Stimulated activated naive B cell treated with anti-CD40 and anti-IgM and Interleukin-4, amounts not matched to agents 10 μg/mL and 1 μg/mL and 100 μg/mL, for 72 hours (primary cell): ENCODE measurements at regions not wholly inside any gene's neighbourhood (a gene's known extent, or its start where the extent isn't known, plus 50 kb on each side); places are given as distances from the start of the nearest gene placed in this dataset.

Source experiments
- ATAC-seq, 2 donors: fragments of 150-1000 bp; cut with Tn5 transposase; replicated peaks; 2 replicates each; pipeline ENCODE4 v1.10.0; 2021; ENCODE audit warnings: moderate library complexity in 1 of 2
- DNase-seq: peaks from one replicate; pipeline ENCODE4 v3.0.0; 2021
- H3K27ac Mint-ChIP-seq: one replicate; pipeline ENCODE4 v1.8.0; 2022; ENCODE audit warnings: mild to moderate bottlenecking, mixed read lengths
- H3K27me3 Mint-ChIP-seq, 2 donors: one replicate each; pipeline ENCODE4 v1.8.0; 2022; ENCODE audit warnings: mixed read lengths in 2 of 2
- H3K36me3 Mint-ChIP-seq, 2 donors: one replicate each; pipeline ENCODE4 v1.8.0; 2022; ENCODE audit warnings: mixed read lengths in 2 of 2, mild to moderate bottlenecking in 1 of 2
- H3K4me1 Mint-ChIP-seq, 2 donors: one replicate each; pipeline ENCODE4 v1.8.0; 2022; ENCODE audit warnings: mixed read lengths in 2 of 2, mild to moderate bottlenecking in 1 of 2
- H3K4me3 Mint-ChIP-seq, 2 donors: one replicate each; pipeline ENCODE4 v1.8.0; 2022; ENCODE audit warnings: mild to moderate bottlenecking in 2 of 2, mixed read lengths in 2 of 2, moderate library complexity in 1 of 2
- H3K9me3 Mint-ChIP-seq, 2 donors: one replicate each; pipeline ENCODE4 v1.8.0; 2022; ENCODE audit warnings: mixed read lengths in 2 of 2, mild to moderate bottlenecking in 1 of 2

DNA sequence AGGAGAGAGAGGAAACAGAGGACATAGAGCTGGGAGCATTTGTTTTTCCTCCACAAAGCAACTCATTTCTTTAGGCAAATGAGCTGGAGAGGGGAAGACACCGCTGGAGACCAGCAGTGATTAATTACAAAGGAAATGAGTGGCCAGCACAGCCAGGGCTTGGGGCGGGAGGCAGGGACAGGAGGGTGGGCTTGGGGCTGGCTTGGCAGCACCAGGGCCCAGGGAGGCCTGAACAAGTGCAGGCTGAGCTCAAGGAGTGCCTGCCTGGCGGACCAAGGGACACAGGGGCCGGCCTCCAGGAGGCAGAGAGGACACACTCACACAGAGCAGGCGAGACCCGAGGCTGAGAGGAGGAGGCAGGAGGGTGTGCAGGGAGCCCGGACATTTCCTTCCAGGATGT is 149.0 kb upstream of the UNC5B start:
- Mint-ChIP-seq H3K27me3 (peaks cover 0 to 6% of the 10 kb centered on the region in 2 donors), H3K4me3 (no peak overlapping the region), H3K9me3 (no peaks in the 10 kb centered on the region), H3K4me1 (no peaks in the 10 kb centered on the region), H3K36me3 (no peaks in the 10 kb centered on the region), H3K27ac (no peak overlapping the region)
- DNase-seq (no peak), ATAC-seq (no peak)

DNA sequence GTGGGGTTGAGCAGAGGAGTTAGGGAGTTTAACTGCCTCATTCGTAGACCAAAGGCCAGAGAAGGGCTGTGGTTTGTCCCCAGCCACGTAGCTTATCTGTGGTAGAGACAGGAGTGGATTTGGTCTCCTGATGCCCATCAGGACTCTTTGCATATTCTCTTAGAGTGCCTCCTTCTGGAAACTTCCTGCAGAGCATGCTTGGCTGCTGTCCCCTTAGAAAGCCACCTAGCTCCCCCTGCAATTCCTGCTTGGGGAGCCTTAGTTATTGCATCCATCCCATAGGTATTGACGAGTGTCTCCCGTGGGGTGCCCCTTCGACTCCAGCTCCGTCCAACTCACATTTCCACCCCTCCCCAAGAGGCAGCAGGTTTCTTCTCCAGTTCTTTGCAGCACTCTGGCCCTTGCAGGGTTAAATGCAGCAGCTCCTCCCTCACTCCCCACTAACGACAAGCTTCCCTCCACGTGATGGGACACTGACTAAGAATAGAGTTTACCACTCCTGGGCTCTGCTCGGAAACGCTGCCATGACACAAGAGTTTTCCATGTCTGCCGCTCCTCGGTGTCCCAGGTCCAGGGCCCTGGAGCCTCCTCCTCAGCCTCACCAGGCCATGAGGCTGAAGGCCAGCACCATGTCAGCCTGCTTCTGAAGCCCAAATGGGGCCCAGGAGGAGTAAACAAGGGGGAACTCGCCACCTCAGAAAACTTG is 147.8 kb upstream of the UNC5B start:
- Mint-ChIP-seq H3K36me3 (no peaks in the 10 kb centered on the region), H3K4me1 (no peaks in the 10 kb centered on the region), H3K9me3 (no peaks in the 10 kb centered on the region), H3K27me3 (peaks cover 0 to 6% of the 10 kb centered on the region in 2 donors), H3K27ac (no peak overlapping the region), H3K4me3 (no peak overlapping the region)
- ATAC-seq (no peak), DNase-seq (no peak)

DNA sequence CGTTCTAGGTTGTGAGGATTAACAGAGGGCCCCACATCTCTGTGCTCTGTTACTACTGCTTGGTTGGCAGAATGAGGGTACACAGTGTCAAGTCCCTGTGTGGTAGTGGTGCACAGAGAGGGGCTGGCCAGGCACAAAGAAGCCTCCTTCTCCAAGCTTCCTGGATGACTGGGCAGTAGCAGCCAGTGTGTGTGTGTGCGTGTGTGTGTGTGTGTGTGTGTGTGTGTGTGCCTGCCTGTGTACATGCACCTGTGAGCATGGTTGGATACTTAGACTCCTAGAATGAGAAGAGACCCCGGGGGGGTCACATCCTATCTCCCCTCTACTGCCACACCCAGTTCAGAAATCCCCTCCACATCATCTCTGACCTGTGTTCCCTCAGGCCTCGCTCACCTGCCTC is 146.7 kb upstream of the UNC5B start:
- Mint-ChIP-seq H3K36me3 (no peaks in the 10 kb centered on the region), H3K4me3 (no peak overlapping the region), H3K4me1 (no peaks in the 10 kb centered on the region), H3K9me3 (no peaks in the 10 kb centered on the region), H3K27me3 (peaks cover 0 to 6% of the 10 kb centered on the region in 2 donors), H3K27ac (no peak overlapping the region)
- no peak for ATAC-seq
- no peak for DNase-seq

DNA sequence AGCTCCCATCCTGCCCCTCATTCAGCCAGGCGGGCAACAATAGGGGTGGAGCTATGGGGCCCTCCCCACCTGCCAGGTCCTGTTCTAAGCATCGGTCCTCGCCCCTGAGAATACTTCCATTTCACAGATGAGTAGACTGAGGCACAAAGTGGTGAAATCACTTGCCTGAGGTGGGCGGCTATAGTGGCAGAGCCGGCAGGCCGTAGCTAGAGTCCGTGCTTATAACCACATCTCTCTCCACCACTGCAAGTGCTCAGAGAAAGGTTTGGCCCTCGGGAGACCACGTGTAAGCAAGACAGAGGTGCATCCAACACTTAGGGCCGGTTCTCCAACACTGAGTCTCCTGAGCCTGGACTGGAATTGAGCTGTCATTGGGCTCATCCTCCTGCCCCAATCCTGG is 145.8 kb upstream of the UNC5B start:
- H3K4me1 Mint-ChIP-seq: no peaks in the 10 kb centered on the region
- no peak for ATAC-seq
- H3K36me3 Mint-ChIP-seq: no peaks in the 10 kb centered on the region

DNA sequence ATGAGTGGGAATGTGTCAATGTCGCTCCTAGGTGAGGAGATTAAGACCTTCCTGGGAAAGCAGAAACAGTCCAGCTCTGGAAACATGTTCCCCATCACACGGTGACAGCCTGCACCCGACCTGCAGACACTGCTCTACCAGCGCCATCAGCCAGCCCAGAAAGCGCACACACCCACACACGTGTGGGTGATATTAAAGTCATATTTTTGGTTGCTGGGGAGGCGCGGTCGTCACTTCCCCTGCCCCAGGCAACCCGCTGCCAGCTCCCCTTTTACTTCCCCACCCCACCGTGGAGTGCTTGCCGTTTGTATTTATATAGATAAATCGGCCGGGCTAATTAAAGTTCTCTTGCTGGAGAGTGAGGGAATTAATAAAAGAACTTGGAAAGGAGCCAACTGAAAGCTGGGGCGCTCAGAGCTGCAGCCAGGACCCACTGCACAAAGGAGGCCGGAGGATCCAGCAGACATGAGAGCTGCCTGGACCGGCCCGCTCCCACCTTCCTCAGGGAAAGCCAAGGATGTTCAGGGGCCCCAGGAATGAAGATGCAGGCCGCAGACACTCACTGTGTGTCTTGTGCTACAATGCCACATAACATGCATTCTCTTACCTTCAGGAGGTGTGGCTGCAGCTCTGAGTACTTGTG is 145.2 kb upstream of the UNC5B start:
- H3K4me3 Mint-ChIP-seq: no peak overlapping the region
- no peaks in the 10 kb centered on the region for H3K4me1 Mint-ChIP-seq
- no peak for ATAC-seq
- DNase-seq: no peak
- no peak overlapping the region for H3K27ac Mint-ChIP-seq
- peaks cover 0 to 13% of the 10 kb centered on the region in 2 donors for H3K27me3 Mint-ChIP-seq
- H3K36me3 Mint-ChIP-seq: no peaks in the 10 kb centered on the region
- H3K9me3 Mint-ChIP-seq: no peaks in the 10 kb centered on the region

More for the DNA sequence above, 145.8 kb upstream of the UNC5B start:
- Mint-ChIP-seq H3K27me3 (peaks cover 0 to 13% of the 10 kb centered on the region in 2 donors), H3K9me3 (no peaks in the 10 kb centered on the region), H3K4me3 (no peak overlapping the region), H3K27ac (no peak overlapping the region)
- DNase-seq: no peak

DNA sequence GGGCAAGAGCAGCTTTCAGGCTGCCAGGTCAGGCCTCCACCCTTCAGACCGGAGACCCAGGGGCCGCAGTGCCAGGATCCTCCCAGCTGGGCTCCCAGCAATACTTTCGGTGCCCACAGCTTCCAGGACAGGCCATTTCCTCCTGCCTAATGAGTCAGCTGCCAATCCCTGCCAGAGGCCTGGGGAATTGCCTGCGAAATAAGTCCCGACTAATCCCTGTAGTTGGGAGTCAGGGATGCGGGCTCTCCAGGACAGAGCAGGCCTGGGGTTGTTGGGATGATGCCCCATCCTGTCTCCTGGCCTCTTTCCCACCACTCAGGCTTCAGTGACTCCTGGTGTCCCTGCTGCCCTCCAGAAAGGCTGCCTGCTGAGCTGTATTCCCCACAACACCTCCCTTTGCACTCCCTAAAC is 143.5 kb upstream of the UNC5B start:
- no peaks in the 10 kb centered on the region for H3K36me3 Mint-ChIP-seq
- H3K4me1 Mint-ChIP-seq: no peaks in the 10 kb centered on the region
- H3K9me3 Mint-ChIP-seq: no peaks in the 10 kb centered on the region
- ATAC-seq: no peak
- DNase-seq: no peak
- no peak overlapping the region for H3K27ac Mint-ChIP-seq
- peaks cover 0 to 9% of the 10 kb centered on the region in 2 donors for H3K27me3 Mint-ChIP-seq
- H3K4me3 Mint-ChIP-seq: no peak overlapping the region

DNA sequence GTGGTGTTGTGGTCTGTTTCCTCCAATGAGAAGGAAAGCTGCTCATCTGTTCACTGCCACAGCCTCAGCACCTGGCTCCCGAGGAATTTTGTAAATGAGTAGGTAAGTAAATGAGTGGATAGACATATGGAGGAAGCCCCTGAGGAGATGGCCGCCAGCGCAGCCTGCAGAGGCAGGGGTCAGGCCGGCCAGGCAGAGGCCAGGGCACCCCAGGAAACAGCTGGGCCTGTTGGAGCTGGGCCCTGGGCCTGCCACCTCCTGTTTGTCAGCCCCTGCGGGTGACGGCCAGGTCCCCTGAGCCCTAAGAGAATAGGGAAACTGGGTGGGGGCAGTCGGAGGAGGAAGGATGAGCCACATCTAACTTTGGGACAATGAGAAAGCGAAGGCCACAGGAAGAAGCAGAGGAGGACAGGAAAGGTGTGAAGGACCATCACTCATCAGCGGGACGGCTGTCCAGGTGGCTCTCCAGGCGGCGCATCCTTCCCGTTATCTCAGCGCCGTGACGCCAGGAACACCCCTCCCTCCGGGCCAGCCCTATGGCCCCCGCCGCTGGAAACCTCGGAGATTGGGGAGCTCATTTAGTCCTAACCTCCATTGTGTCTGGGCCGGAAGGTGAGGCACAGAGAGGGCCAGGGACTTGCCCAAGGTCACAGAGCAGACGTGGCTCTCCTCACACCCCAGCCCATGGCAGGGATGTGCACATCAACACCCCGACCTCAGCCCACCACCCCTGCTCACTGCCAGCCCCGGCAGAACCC is 142.3 kb upstream of the UNC5B start:
- DNase-seq: no peak
- H3K4me3 Mint-ChIP-seq: no peak overlapping the region
- ATAC-seq: no peak
- no peaks in the 10 kb centered on the region for H3K36me3 Mint-ChIP-seq
- no peaks in the 10 kb centered on the region for H3K9me3 Mint-ChIP-seq
- no peaks in the 10 kb centered on the region for H3K4me1 Mint-ChIP-seq
- peaks cover 0 to 7% of the 10 kb centered on the region in 2 donors for H3K27me3 Mint-ChIP-seq
- H3K27ac Mint-ChIP-seq: no peak overlapping the region

DNA sequence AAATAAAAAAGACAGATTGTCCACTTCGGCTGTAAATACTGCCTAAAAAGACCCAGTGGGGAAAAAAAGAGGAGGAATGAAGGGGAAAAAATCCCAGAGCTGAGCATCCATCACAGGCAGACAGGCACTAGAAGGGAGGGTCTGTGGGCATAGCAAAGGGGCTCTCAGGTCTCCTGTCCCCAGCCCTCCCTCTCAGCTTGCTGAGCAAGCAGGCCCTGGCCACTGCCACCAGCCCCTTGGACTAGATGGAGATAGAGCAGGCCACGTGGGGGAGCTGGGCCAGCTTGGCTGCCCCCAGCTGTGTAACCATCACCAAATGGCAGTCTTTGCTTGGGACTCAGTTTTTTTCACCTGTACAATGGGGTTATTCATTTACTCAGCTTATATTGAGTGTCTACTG is 141.6 kb upstream of the UNC5B start:
- Mint-ChIP-seq H3K9me3 (no peaks in the 10 kb centered on the region), H3K4me3 (no peak overlapping the region), H3K27ac (no peak overlapping the region), H3K4me1 (no peaks in the 10 kb centered on the region), H3K36me3 (no peaks in the 10 kb centered on the region), H3K27me3 (peaks cover 0 to 7% of the 10 kb centered on the region in 2 donors)
- DNase-seq (no peak), ATAC-seq (no peak)

DNA sequence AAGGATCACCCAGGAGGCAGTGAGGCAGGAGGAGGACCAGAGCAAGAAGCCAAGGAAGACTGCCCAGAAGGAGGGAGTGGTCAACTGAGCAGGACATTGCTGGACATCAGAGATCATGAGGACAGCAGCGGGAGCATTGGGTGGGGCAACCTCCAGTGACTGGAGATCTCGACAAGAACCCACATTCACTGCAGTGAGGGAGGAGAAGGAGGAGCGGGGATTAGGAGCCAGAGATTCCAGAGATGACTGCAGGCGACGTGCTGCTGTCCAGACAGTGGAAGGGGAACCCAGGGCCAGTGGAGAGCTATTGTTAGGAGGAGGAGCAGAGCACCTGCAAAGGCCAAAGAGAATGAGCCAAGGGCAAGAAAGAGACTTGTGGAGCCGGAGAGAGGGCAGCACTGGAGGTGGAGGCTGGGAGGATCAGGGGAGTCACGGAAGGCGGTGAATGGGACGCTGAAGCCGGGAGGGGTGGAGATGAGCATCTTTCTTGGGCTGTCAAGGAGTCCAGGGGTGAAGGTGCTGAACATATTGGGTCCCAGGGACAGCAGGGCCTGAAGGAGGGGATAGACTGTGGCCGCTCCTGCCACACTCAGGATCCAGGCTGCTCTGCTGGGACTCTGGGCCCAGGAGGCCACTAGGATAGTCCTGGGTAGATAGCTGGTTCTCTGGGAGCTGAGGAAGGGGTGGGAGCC is 140.1 kb upstream of the UNC5B start:
- ATAC-seq (no peak), DNase-seq (no peak)
- Mint-ChIP-seq H3K9me3 (no peaks in the 10 kb centered on the region), H3K36me3 (no peaks in the 10 kb centered on the region), H3K27ac (no peak overlapping the region), H3K4me1 (peaks cover 0 to 6% of the 10 kb centered on the region in 2 donors), H3K27me3 (peaks cover 0 to 7% of the 10 kb centered on the region in 2 donors), H3K4me3 (no peak overlapping the region)

DNA sequence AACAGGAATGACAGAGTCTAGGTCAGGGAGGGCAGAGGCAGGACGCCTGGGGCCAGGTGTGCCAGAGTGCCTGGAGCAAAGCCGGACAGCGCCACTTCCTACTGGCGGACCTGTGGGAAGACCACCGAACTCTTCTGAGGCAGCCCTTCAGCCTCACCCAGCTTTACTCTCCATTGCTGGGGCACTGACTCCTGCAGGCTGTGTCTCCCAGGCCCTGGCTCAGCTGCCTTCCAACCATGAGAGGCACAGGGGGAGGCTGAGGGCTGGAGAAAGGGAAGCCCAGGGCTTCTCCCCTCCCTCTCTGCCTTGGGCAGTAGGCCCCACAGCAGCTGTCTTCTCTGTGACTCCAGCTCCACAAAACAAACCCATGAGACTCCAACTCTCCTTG is 139.6 kb upstream of the UNC5B start:
- ATAC-seq: no peak
- H3K27ac Mint-ChIP-seq: no peak overlapping the region
- H3K9me3 Mint-ChIP-seq: no peaks in the 10 kb centered on the region
- DNase-seq: no peak
- H3K36me3 Mint-ChIP-seq: no peaks in the 10 kb centered on the region
- H3K4me1 Mint-ChIP-seq: peaks cover 0 to 6% of the 10 kb centered on the region in 2 donors
- no peak overlapping the region for H3K4me3 Mint-ChIP-seq
- H3K27me3 Mint-ChIP-seq: peaks cover 0 to 7% of the 10 kb centered on the region in 2 donors

DNA sequence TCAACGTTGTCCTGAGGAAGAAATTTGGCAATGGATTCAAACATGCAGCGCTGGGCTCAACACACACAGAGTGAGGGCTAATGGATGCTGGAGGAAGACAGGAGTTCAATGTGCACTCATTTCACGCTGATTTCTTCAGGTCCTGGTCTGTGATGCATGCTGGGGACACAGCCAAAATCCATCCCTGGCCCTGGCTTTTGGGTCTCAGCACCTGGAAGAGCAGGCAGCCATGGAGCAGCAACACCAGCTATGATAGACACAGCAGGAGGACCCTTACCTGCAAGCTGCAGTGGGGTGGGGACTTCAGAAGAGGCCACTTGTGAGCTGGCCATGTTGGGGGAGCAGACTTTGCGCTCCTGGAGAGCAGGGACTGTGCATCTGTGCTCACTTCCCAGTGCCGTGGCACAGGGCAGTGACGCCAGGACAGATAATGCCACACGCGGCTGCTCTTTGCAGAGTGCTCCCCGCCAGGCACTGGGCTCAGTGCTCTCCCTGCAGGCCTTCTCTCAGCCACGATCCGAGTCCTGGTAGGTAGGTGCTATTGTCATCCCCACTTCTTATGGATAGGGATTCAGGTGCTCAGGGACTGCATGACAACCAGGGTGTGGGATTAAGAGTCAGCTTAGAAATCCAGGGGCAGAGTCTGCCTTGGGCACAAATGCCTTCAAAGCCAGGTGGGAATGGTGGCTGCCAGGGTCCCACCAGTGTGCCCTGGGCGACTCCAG is 138.8 kb upstream of the UNC5B start:
- DNase-seq (no peak), ATAC-seq (no peak)
- H3K9me3 Mint-ChIP-seq: no peaks in the 10 kb centered on the region
- no peaks in the 10 kb centered on the region for H3K36me3 Mint-ChIP-seq
- peaks cover 0 to 6% of the 10 kb centered on the region in 2 donors for H3K4me1 Mint-ChIP-seq
- H3K4me3 Mint-ChIP-seq: no peak overlapping the region
- H3K27me3 Mint-ChIP-seq: peaks cover 0 to 7% of the 10 kb centered on the region in 2 donors
- no peak overlapping the region for H3K27ac Mint-ChIP-seq

DNA sequence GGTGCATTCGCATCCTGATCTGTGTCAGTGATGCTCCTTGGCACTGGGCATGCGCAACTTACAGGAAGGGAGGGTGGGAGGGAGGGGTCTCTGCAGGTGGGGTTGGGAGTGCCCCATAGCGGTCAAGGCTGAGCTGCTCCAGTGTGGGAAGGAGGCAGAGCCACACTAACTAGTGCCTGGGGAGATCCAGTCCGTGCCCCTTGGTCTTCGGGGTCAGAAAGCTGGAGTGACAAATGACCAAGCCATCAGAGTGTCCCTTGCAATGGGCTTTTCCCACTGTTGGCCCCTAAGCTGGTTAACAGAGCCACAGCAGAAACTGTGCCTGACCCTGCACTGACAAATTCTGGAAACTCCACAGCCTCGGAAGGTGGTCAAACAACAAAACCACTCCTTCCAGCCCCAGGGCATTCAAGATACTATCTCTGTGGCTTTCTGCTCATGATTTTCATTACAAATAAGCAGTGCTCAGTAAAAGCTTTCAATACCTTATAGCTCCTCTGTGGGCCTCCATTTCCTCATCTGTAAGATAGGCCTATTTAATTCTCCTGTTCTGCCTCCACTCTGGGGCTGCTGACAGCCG is 138.1 kb upstream of the UNC5B start:
- no peak for ATAC-seq
- no peak overlapping the region for H3K27ac Mint-ChIP-seq
- no peak for DNase-seq
- no peaks in the 10 kb centered on the region for H3K9me3 Mint-ChIP-seq
- peaks cover 0 to 6% of the 10 kb centered on the region in 2 donors for H3K4me1 Mint-ChIP-seq
- no peaks in the 10 kb centered on the region for H3K36me3 Mint-ChIP-seq
- H3K4me3 Mint-ChIP-seq: no peak overlapping the region
- H3K27me3 Mint-ChIP-seq: peaks cover 0 to 7% of the 10 kb centered on the region in 2 donors

DNA sequence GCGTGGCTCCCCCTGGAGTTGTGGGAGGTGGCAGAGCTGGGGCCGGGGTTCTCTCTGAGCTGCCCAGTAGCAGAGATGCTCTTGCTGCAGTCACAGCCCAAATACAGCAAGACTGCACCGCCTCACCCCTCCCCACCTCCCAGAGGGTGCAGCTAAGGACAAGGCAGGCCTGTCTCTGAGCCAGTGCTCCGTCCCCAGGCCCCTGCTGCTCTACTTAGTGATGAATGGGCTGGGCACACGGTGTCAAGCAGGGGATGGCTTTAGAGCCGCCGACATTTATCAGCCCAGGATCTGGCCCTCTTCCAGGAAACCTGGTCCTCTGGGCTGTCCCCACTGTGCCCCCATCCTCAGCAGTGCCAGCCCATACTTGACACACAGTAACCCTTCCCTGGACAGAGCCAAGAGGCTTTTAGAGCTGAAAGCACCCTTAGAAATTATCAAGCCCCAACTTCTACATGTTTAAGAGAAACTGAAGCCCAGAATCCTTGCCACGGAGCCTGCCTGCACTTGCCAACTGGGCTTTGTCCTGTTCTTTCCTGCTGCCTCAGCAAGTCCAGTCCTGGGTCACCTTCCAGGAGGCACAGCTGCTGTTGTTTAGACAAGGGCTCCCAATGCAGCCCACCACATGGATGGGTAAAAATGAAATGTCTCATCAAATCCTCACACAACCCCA is 137.1 kb upstream of the UNC5B start:
- Mint-ChIP-seq H3K27me3 (peaks cover 0 to 7% of the 10 kb centered on the region in 2 donors), H3K36me3 (no peaks in the 10 kb centered on the region), H3K4me3 (no peak overlapping the region), H3K27ac (no peak overlapping the region), H3K9me3 (no peaks in the 10 kb centered on the region), H3K4me1 (peaks cover 0 to 6% of the 10 kb centered on the region in 2 donors)
- no peak for ATAC-seq
- DNase-seq: no peak
